MM.1S (cell line): ENCODE measurements at regions not wholly inside any gene's neighbourhood (a gene's known extent, or its start where the extent isn't known, plus 50 kb on each side); places are given as distances from the start of the nearest gene placed in this dataset.

Experiments used
- DNase-seq: peaks from one replicate; pipeline ENCODE4 v3.0.0-alpha.2; 2015
- H2AFZ ChIP-seq: fragments of 300-600 bp; sonication (generic); 2 replicates; pipeline ENCODE4 v1.6.0; 2016; ENCODE audit warnings: antibody characterized with exemption, low read length
- H3F3A ChIP-seq: fragments of 300-600 bp; sonication (generic); 2 replicates; pipeline ENCODE4 v1.6.1; 2016; ENCODE audit warnings: mild to moderate bottlenecking, antibody characterized with exemption, low read length, moderate library complexity, mixed read lengths; ENCODE audit not compliant: insufficient read depth
- H3K27ac ChIP-seq: fragments of 300-600 bp; sonication (generic); 2 replicates; pipeline ENCODE4 v1.5.1; 2016; ENCODE audit warnings: mild to moderate bottlenecking, low read length
- H3K27me3 ChIP-seq: fragments of 300-600 bp; sonication (generic); replicated peaks from 2 replicates; pipeline ENCODE4 v1.6.0; 2016; ENCODE audit warnings: low read length; ENCODE audit not compliant: insufficient read depth
- H3K36me3 ChIP-seq: fragments of 300-600 bp; sonication (generic); replicated peaks from 2 replicates; pipeline ENCODE4 v1.6.1; 2016; ENCODE audit warnings: mild to moderate bottlenecking, low read length, mixed read lengths; ENCODE audit not compliant: insufficient read depth
- H3K4me1 ChIP-seq: fragments of 300-600 bp; sonication (generic); 2 replicates; pipeline ENCODE4 v1.6.1; 2016; ENCODE audit warnings: low read length, mixed read lengths
- H3K4me2 ChIP-seq: fragments of 300-600 bp; sonication (generic); 2 replicates; pipeline ENCODE4 v1.6.0; 2016; ENCODE audit warnings: low read depth, low read length
- H3K4me3 ChIP-seq: fragments of 300-600 bp; sonication (generic); 2 replicates; pipeline ENCODE4 v1.5.1; 2016; ENCODE audit warnings: low read length, mixed read lengths
- H3K79me2 ChIP-seq: fragments of 300-600 bp; sonication (generic); 2 replicates; pipeline ENCODE4 v1.6.1; 2016; ENCODE audit warnings: mixed run types, low read length, mixed read lengths
- H3K9ac ChIP-seq: fragments of 300-600 bp; sonication (generic); 2 replicates; pipeline ENCODE4 v1.6.1; 2016; ENCODE audit warnings: low read length, mixed read lengths
- H3K9me2 ChIP-seq: fragments of 300-600 bp; sonication (generic); replicated peaks from 2 replicates; pipeline ENCODE4 v1.6.1; 2016; ENCODE audit warnings: mild to moderate bottlenecking, low read length, mixed read lengths; ENCODE audit not compliant: insufficient read depth
- H3K9me3 ChIP-seq: fragments of 300-600 bp; sonication (generic); replicated peaks from 2 replicates; pipeline ENCODE4 v1.6.1; 2016; ENCODE audit warnings: mild to moderate bottlenecking, low read length, mixed read lengths; ENCODE audit not compliant: insufficient read depth
- H4K20me1 ChIP-seq: fragments of 300-600 bp; sonication (generic); 2 replicates; pipeline ENCODE4 v1.6.1; 2016; ENCODE audit warnings: mild to moderate bottlenecking, low read length, moderate library complexity, mixed read lengths; ENCODE audit not compliant: insufficient read depth
- CTCF ChIP-seq: fragments of 300-600 bp; sonication (generic); IDR thresholded peaks from 2 replicates; pipeline ENCODE4 v1.5.1; 2016; ENCODE audit warnings: antibody characterized with exemption, low read length, mixed read lengths
- EZH2 ChIP-seq: fragments of 300-600 bp; sonication (generic); optimal IDR thresholded peaks from 2 replicates; pipeline ENCODE3; 2017; ENCODE audit warnings: low read depth, mild to moderate bottlenecking, antibody characterized with exemption, low read length, mixed read lengths
- EZH2phosphoT487 ChIP-seq: fragments of 300-600 bp; sonication (generic); IDR thresholded peaks from 2 replicates; pipeline ENCODE4 v1.6.1; 2018; ENCODE audit warnings: antibody characterized with exemption, low read length

GRCh38 chr19:28066161-28066560, 1146.8 kb downstream of the UQCRFS1 start:
- Histone ChIP-seq H3K9me3 (no peaks in the 10 kb centered on the region), H4K20me1 (no peaks in the 10 kb centered on the region), H3K27ac (no peak overlapping the region), H2AFZ (no peak overlapping the region), H3K9ac (no peak overlapping the region), H3K4me1 (peaks cover 6% of the 10 kb centered on the region), H3F3A (0 out of 2 replicates have a peak, but pooled peaks cover 4% of the 10 kb centered on the region), H3K79me2 (no peaks in the 10 kb centered on the region), H3K36me3 (no peaks in the 10 kb centered on the region), H3K27me3 (no peaks in the 10 kb centered on the region), H3K9me2 (no peaks in the 10 kb centered on the region), H3K4me2 (no peak overlapping the region), H3K4me3 (no peak overlapping the region)
- no peak for DNase-seq
- TF ChIP-seq EZH2 (no peak), EZH2phosphoT487 (no peak), CTCF (no peak)

GRCh38 chr19:28065026-28065425, 1147.9 kb downstream of the UQCRFS1 start:
- Histone ChIP-seq H3K27me3 (no peaks in the 10 kb centered on the region), H3K4me2 (no peak overlapping the region), H3K4me3 (no peak overlapping the region), H3K9me3 (no peaks in the 10 kb centered on the region), H3K79me2 (no peaks in the 10 kb centered on the region), H3K27ac (no peak overlapping the region), H2AFZ (no peak overlapping the region), H3F3A (0 out of 2 replicates have a peak, but pooled peaks cover 4% of the 10 kb centered on the region), H3K4me1 (peaks cover 6% of the 10 kb centered on the region), H3K36me3 (no peaks in the 10 kb centered on the region), H3K9ac (no peak overlapping the region), H4K20me1 (no peaks in the 10 kb centered on the region), H3K9me2 (no peaks in the 10 kb centered on the region)
- no peak for DNase-seq
- TF ChIP-seq EZH2 (no peak), EZH2phosphoT487 (no peak), CTCF (no peak)

- H2AFZ ChIP-seq: no peak overlapping the region
These were observed 1149.2 kb downstream of the UQCRFS1 start for GRCh38 chr19:28063702-28064101.

More at GRCh38 chr19:28063702-28064101, 1149.2 kb downstream of the UQCRFS1 start:
- Histone ChIP-seq H3K36me3 (no peaks in the 10 kb centered on the region), H3K9ac (no peak overlapping the region), H3F3A (0 out of 2 replicates have a peak, but pooled peaks cover 4% of the 10 kb centered on the region), H3K9me2 (no peaks in the 10 kb centered on the region), H3K79me2 (no peaks in the 10 kb centered on the region), H3K4me3 (no peak overlapping the region), H3K27ac (no peak overlapping the region), H3K27me3 (no peaks in the 10 kb centered on the region), H3K4me1 (peaks cover 6% of the 10 kb centered on the region), H3K4me2 (no peak overlapping the region), H3K9me3 (no peaks in the 10 kb centered on the region), H4K20me1 (no peaks in the 10 kb centered on the region)
- TF ChIP-seq CTCF: no peak
- no peak for TF ChIP-seq EZH2
- TF ChIP-seq EZH2phosphoT487: no peak
- DNase-seq: no peak
